HS-27A (cell line): ENCODE measurements at regions not wholly inside any gene's neighbourhood (a gene's known extent, or its start where the extent isn't known, plus 50 kb on each side); places are given as distances from the start of the nearest gene placed in this dataset.

ENCODE experiments used
- DNase-seq: peaks from one replicate; pipeline ENCODE4 v3.0.0-alpha.2; 2012; ENCODE audit warnings: low read depth, missing footprints

DNA sequence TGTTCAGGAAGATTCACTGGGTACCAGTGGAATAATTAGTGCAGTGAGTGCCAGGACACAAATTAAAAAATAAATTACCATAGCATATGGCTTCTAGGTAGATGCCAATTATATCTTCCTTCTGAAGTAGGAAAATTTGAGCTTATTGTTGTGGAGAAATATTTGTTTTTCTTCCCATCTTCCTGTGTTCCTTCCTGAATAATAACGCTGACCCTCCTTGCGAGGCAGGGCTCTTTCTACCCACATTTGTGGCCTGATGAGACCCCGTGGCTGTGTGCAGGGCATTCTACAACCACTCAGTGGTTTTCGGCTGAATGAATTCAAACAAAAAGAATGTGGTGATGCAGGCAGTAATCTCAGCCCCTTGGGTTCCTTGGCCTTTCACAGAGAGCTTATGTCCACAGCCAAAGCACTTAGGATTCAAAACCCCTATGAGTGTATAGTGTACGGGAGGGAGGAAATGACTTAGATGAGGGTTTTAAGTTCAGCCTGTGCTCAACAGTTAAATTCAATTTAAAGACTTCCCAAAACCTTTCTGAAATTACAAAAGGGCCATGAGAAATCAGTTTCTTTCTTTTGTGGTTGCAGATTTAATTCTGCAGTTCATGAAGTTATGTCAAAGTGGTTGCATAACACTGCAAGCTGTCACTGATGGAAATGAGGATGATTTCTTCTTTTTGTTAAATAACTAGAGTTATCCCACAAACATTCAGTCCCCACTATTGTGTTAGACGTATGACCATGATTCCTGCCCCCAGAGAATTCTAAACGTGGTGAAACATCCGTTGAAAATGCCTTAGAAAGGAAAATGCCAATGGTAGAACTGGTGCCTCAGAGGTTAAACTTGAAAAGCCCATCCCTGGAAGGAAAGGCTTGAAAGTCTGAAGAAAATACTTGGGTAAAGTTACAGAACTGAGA is 255.3 kb downstream of the FZD1 start:
- no peak for DNase-seq

DNA sequence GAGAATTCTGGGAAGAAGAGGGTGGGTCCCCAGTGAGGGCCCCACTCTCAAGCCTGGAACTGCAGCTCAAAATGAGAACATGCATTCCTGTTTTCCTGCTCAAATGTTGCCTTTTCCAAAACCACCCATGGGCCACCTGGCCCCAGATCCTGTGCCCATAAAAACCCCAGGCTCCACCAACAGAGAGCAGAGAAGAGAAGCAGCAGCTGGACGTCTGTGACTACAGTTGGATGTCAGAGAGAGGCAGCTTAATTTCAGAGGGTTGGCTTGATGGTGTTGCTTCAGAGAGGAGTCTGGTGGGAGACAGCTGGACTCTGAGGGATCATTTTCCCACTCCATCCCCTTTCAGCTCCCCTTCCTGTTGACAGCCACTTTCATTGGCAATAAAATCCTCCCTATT is 256.4 kb downstream of the FZD1 start:
- no peak for DNase-seq

DNA sequence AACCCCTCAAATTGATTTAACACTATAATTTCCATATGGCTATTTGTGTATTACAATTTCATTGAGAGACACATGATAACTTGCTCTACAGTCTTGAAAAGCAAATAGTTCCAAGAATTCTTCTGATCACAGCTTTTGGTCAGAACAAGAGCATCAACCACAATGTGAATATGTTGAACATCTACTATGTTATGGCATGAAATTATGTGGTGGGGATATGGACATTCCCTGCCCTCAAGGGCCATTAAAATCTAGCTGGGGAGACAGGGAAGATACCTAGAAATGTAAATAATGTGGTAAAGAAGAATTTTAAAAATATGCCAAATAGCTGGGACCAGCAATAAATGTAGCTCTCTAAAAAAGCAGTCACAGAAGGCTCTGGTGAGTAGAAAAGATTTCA is 262.2 kb downstream of the FZD1 start:
- no peak for DNase-seq

DNA sequence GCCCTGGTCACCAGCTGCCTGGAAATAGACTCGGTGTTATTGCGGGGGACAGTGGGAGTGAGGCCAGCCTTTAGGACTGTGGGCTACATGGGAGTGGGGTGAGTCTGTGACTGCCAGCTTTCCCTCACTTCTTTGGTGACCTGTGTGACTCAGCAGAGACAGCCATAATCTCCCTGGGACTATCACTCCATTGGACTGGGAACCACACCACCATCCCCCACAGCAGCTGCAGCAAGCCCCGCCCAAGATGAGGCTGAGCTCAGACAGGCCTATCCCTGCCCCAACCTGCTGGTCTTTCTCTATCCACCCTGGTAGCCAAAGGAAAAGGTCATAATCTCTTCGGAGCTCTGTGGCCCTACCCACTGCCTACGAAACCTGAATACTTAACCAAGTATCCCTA is 263.2 kb downstream of the FZD1 start:
- no peak for DNase-seq

DNA sequence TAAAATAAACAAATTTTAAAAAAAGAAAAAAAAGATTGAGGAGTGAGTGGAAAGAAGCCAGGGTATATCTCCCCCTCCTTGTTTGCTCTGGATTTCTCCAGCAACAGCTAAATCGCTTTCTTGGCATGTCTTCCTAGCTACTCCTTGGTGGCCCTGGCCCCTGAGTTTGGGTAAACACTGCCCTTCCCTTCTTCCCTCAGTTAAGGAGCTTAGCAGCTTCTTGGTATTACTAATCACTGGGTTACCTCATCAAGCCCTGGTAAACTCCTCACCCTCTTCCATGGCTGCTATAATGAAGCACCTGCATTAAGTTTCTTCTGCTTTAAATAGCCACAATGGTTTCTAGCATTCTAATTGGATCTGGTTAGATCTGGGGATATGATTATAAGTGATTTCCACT is 269.8 kb downstream of the FZD1 start:
- DNase-seq: no peak

DNA sequence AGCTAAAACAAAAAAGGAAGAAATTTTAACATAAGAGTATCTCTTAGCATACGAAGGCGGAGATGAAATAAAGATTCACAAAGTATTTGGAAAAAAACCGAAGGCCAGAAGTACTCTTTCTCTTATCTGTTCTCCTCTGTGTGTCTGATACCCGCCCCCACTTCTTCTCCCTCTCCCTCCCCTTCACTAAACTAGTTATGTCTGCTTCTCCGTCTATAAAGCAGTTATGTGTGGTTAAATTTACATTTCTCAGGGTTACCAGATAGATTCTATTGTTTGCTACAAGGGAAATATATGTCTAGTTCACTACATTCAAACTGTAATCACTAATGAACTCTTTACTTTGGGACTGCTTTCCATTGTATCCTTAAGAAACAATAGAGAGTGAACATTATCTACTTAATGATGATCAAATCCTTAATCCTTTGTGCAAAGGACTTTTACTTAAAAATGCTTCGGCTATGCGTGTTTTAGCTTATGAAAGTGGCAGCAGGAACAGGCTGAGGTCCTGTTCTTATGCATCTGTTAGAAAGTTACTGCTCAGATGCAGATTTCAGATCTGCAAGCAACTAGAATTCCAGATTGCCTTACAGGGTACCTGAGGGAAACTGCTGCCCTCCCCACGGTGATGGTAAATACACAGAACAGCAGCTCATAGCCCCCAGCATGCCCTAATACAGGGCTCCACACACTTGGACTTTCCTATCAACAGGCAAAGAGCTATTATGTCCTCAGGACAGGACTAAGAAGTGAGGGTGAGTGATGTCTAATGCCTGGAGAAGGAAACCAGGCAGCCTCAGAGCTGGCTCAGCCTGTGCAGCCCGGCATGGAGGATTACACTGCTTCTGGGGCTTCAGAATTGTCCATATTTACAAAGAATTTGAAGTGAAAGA is 273.3 kb downstream of the FZD1 start:
- no peak for DNase-seq

DNA sequence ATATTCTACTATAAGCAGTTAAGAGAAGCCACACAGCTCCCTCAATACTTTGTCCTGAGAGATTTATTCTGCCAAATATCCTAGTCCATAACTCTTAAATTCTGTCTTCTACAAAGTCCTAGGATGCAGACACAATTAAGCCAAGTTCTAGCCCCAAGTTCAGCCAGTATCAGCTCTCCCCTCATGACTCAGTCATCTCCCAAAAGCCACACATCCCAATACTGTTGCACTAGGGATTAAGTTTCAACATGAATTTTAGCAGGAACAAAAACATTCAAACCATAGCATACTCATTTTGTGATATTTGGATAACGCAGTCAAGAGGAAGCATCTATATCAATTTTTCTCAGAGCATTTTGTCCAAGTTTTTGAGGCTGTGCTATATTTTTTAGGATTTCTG is 277.4 kb downstream of the FZD1 start:
- no peak for DNase-seq

DNA sequence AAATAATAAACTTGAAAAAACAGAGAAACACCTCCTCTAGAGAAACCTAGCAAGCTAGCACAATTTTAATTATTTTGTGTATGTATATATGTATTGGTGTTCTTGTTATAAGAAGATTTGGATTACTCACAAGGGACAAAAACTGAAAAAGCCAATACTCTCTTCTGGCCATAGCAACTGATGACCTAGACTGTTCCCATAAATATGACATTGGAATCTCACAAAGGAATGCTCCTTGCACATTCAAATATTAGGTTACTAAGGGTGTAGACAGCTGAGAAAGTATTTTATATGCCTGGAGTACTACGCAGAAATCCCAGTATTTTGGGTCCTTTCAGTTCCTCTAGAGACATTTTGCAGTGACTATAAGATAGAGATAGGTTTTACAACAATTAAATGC is 279.4 kb downstream of the FZD1 start:
- DNase-seq: no peak

DNA sequence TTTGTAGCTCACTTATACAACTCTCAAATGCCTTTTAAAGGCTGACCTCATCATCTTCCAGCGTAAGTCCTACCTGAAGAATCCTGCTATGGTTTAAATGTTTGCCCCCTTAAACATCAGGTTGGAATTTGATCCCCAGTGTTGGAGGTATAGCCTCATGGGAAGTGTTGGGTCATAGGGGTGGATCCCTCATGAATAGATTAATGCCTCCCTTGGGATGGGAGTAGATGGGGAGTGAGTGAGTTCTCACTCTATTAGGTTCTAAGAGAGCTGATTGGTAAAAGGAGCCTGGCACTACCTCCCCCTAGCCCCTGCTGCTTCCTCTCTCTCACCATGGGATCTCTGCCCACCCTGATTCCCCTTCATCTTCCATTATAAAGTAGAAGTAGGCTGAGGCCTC is 285.6 kb downstream of the FZD1 start:
- no peak for DNase-seq

DNA sequence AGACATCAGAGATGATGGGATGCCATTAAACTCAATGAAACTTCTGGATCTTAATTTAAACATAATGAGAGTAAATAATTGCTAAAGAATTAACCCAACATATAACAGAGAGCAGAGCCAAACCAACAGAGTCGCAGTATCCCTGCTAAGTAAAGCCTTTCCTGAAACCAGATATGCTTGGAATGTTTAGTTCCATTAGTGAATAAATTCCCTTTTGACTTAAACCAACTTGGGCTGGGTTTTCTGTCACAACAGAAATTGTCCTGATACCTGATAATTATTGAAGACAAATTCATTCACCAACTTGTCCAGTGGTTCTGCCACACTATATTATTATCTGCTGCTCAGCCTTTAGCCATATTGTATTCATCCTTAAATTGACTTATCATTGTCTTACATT is 286.7 kb downstream of the FZD1 start:
- no peak for DNase-seq

DNA sequence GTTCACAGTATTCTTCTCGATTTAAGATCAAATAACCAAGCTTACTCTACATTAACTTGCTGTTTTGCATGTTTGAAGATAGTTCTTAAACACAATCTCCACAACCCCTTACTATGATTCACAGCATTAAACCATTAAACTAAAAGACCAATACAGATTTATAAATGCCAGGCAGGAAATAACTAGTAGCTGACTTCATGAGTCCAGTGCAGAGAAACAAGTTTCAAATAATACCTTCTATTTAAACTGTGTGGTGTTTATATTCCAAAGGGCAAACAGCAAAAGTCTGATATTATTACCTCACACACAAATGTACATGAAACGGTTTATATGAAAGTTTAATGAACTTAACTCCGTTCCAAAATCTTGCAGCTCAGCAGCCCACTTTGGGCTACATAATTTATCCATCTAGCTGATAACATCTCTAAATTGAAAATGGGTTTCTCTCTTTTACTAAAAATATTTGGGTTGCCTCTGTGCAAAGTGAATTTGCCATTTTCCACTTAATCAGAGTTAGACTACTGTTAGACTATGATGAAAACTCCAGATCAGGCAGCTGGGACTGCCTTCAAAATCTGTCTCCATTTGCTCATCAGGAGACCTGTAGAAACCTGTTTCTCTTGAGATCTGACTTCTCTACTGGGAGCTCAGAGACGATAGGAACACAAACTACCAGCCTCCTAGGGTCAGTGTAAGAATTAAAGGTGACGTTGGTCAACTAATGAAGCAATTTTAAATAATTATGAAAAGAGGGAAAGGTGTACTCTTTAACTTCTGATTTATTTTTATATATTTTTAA is 287.3 kb downstream of the FZD1 start:
- no peak for DNase-seq

DNA sequence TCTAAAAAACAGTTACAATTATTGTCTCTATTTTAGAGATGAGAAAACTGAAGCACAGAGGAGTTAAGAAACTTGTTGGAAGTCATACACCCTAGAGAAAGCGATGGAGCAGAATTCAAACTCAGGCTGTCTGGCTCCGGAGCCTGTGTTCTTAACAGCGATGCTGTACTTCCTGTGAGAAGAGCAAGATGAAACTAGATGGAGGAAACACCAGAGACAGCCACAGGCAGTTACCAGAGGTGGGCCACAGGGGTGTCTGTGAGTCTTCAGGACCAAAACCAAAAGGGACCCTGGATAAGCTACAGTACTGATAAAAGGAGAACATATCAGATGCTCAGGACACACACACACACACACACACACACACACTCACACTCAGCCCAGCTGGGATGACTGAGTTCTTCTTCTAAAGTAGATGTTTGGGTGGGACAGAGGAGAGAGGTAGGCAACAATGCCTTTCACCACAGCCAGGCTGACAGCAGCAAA is 289.2 kb downstream of the FZD1 start:
- DNase-seq: no peak

DNA sequence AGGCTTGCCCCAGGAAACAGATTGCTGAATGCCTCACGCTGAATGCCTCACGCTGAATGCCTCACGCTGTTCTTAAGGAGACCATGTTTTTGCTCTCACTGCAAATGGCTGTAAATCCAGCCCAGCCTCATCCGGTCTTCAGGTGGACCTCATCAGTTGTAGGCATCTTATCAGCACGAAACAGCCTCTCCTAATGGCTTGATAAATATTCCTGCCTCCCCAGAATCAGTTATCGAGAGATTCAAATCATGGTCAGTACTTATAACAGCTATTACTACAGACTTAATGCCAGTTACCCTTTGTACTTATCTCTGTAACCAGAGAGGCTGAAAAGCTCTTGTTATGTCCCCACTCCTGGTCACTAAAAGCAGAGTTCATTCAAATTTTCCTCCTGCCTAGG is 290.6 kb downstream of the FZD1 start:
- DNase-seq: no peak

DNA sequence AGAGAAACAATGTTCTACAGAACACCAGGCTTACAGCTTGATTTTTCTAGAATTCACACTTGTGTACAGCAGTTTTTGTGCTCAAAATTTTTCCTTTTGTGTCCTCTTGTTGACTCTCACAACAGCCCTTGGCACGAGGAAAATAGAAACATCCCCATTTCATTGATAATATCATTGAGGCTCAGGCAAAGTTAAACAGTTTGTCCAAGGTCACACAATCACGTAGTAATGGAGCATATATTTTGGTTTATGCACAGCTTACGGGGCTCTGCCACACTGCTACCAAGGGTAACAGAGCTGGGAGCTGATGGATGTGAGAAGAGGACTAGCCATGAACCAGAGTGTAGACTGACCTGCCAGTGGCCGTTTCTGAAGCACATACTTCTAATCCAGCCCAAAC is 292.0 kb downstream of the FZD1 start:
- no peak for DNase-seq

DNA sequence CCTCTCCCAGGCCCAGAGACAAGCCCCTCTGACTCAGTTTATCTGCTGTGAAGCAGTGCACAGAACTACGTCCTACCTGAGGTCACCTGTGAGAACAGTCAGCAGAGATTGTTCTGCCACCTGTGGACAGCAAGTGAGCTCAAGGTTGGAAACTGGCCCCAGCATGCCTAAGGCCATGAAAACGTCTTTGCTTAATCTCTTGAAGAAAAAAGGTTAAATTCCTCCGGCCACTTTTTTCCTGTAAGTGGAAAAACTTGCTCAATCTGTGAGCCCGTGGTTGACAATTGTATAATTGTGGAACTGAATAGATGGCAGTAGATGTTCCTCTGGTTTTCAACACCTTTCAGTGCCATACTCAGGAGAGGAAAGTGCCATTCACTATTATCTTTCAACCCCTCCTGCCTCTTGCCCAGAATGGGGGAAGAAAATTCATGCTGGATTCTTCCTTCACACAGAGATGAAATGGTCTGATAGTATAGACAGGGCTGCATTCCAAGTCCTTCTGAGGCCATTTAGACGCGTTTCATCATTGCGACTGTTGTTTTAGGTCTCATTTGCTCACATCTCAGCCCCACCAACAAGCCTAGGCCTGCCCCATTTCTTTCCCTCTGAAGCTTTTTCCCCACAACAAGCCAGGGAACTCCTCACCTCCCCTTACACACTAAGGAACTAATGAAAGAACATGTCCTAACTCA is 292.9 kb downstream of the FZD1 start:
- no peak for DNase-seq

DNA sequence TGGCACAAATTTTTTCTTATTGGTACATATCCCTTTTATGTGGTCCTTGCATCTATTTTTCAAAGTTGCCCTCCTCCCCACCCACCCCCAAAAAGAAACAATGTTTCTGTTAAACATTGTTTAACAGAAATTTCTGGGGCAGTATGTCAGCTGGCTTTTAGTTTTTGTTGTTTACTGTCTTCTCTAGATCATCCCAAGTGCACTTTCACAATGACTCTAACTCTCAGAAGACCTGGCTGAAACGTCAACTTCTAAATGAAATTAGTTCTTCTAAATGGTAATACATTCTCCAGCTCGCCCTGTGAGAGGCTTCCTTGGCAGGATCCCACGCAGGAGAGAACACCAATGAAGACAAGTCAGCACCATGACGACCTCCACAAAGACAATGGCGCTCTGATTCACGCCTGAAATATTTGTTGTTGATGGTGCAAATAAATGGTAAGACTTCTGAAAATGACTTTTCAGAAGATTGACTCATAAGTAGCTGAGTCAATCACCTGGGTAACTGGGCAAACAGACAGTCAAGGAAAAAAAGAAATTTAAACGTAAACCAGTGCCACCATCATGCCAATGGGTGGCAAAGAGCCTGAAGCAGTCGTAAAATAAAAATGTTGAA is 293.7 kb downstream of the FZD1 start:
- DNase-seq: peak; percentile 55

DNA sequence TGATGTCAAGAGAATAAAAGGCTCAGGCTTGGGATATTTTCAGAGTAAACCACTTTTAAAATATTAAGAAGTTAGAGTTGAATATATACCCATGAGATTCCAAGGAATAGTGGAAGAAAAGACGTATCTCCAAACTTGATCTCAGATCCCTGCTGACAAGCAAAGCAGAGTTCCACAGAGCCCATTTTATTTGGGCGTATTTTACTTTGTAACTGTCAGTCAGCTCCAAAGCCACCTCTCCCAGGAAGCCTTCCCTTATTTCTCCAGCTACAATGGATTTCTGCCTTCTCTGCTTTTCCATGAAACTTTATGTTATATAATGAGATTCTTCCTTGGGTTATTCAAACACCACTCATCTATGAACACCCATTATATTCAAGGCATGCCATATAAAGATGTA is 295.7 kb downstream of the FZD1 start:
- DNase-seq: no peak

DNA sequence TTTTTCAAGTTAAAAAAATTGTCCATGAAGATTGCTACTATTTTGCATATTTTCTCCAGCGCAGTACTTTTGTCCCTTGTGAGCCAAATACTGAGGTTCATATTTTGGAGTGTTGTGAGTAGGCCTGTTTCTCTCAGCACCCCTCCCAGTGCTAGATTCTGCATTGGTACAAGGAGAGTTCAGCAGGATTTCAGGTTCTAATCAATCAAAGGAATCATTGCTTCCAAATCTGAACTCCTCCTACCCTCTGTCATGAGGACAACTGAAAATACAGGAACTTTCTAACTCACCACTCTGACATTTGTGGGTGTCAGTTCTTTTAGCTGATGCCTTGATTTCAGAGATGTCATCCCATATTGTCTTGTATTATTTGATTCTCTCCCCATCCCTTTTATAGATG is 299.9 kb downstream of the FZD1 start:
- no peak for DNase-seq

DNA sequence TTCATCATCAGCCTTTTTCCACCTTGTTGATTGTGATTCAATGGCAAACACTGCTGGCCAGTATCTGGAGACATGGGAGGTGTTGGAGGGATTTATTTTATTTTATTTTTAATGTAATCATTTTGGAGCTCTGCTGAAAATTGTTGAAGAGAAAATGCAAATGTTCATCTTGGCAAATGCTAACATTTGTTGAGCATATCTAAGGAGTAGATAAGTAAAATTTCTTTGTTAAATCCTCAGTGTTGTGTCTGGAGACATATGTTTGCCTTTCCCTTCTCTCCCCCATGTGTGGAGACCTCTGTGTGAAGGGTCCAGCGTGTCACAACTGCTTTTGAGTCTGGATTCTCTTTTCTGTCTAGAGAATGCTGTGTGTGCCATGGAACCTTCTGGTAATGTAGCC is 300.3 kb downstream of the FZD1 start:
- no peak for DNase-seq

DNA sequence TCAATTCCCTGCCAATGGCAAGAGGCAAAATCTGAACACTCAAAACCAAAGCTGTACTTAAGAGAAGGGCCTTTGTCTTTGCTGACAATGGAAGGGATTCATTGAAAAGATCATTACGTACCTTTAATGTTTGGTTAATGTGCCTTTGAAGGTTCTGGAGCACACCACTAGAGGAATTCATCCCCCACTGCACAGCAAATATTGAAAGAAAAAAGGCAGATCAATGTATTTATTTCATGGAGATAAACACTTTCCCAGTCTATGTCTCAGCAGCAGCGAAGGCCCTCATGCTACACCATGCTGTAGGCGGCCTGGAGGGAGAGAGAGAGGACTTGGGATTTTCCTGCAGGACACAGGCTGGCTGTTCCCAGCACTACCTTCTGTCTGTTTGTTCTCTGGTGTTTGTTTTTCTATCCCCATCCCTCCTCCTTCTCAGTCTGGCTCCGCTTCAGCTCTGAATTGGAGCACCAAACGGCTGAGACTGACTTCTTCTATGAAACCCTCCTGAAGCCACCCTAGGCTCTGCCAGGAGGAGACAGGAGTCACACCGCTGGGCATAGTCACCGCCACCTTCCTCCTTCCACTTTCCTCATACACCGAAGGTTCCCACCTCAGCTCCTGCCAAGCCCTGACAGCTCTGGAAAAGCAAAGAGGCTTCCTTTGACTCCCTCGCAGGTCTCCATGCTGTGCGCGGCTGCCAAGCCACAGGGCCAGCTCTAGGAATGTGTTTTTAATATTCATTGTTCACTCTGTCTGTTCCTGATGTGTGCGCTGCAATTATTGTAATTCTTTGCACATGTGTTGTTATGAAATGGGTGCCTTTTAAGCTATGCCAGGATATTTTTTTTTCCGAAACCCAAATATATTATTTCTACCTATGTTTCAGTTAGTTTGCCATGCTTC is 301.5 kb downstream of the FZD1 start:
- DNase-seq: no peak
